Upper lobe of left lung (tissue), 4 donors: ENCODE measurements at regions not wholly inside any gene's neighbourhood (a gene's known extent, or its start where the extent isn't known, plus 50 kb on each side); places are given as distances from the start of the nearest gene placed in this dataset.
"Not testable (repeated sequence)": the region's sequence is repeated elsewhere in the genome, so short reads cannot be mapped to it uniquely, and the experiment has no call there.

ENCODE experiments used
- CTCF ChIP-seq, 6 experiments: fragments of 450-650 bp in 4 of 6; fragments of 200-600 bp in 2 of 6; sonication (generic) in 2 of 6; IDR thresholded peaks; one replicate each; pipeline ENCODE4 v1.5.1; 2016 to 2019; ENCODE audit warnings: antibody characterized with exemption in 6 of 6
- EP300 ChIP-seq, 4 donors: sonication (generic); formaldehyde crosslinking; IDR thresholded peaks; one replicate each; pipeline ENCODE4 v1.5.1; 2017; ENCODE audit warnings: antibody characterized with exemption in 4 of 4, control low read depth in 2 of 4
- POLR2A ChIP-seq, 4 donors: fragments of 450-650 bp; IDR thresholded peaks; one replicate each; pipeline ENCODE4 v1.5.1; 2016 to 2017; ENCODE audit warnings: antibody characterized with exemption in 4 of 4, mild to moderate bottlenecking in 2 of 4
- POLR2AphosphoS5 ChIP-seq, 2 donors: sonication (generic); formaldehyde crosslinking; IDR thresholded peaks; one replicate each; pipeline ENCODE4 v1.5.1; 2017; ENCODE audit warnings: antibody characterized with exemption in 2 of 2

DNA sequence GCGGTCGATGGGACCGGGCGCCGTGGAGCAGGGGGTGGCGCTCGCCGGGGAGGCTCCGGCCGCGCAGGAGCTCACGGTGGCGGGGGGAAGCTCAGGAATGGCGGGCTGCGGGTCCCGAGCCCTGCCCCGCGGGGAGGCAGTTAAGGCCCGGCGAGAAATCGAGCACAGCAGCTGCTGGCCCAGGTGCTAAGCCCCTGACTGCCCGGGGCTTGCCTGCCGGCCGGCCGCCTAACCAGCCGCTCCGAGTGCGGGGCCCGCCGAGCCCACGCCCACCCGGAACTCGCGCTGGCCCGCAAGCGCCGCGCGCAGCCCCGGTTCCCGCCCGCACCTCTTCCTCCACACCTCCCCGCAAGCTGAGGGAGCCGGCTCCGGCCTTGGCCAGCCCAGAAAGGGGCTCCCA is 340.1 kb downstream of the TFAP2A start:
- not testable (repeated sequence) for TF ChIP-seq CTCF, POLR2AphosphoS5, POLR2A, EP300 (IDR thresholded peaks at IDR 0.05)
